Eye (tissue), 1 donor: ENCODE measurements at regions not wholly inside any gene's neighbourhood (a gene's known extent, or its start where the extent isn't known, plus 50 kb on each side); places are given as distances from the start of the nearest gene placed in this dataset.
"Not testable (repeated sequence)": the region's sequence is repeated elsewhere in the genome, so short reads cannot be mapped to it uniquely, and the experiment has no call there.

ENCODE experiments used
- DNase-seq: peaks from one replicate; pipeline ENCODE4 v3.0.0-alpha.2; 2015

GRCh38 chr10:34907743-34908430 is 92.8 kb upstream of the PARD3 start:
- no peak for DNase-seq

GRCh38 chr10:34906067-34906965 is 91.2 kb upstream of the PARD3 start:
- peak; percentile 90 for DNase-seq

GRCh38 chr10:34905200-34905927 is 90.3 kb upstream of the PARD3 start:
- peak; percentile 39 for DNase-seq

GRCh38 chr10:34904191-34904590 is 89.1 kb upstream of the PARD3 start:
- DNase-seq: no peak

- no peak for DNase-seq
Measured at GRCh38 chr10:34899161-34899560, 84.1 kb upstream of the PARD3 start.

- DNase-seq: no peak
Measured at GRCh38 chr10:34895977-34896376, 80.9 kb upstream of the PARD3 start.

GRCh38 chr10:34895046-34895445 is 80.0 kb upstream of the PARD3 start:
- not testable (repeated sequence) for DNase-seq

GRCh38 chr10:34892521-34892920 is 77.4 kb upstream of the PARD3 start:
- not testable (repeated sequence) for DNase-seq

- DNase-seq: no peak
Measured at GRCh38 chr10:34890939-34891338, 75.8 kb upstream of the PARD3 start.

GRCh38 chr10:34889004-34889869 is 74.1 kb upstream of the PARD3 start:
- no peak for DNase-seq

- no peak for DNase-seq
Measured at GRCh38 chr10:34886906-34887642, 72.0 kb upstream of the PARD3 start.

- peak; percentile 45 for DNase-seq
Measured at GRCh38 chr10:34885898-34886297, 70.8 kb upstream of the PARD3 start.

- DNase-seq: no peak
Measured at GRCh38 chr10:34885011-34885410, 69.9 kb upstream of the PARD3 start.

GRCh38 chr10:34884272-34884952 is 69.3 kb upstream of the PARD3 start:
- no peak for DNase-seq

GRCh38 chr10:34880817-34881216 is 65.7 kb upstream of the PARD3 start:
- no peak for DNase-seq

- not testable (repeated sequence) for DNase-seq
Measured at GRCh38 chr10:34878651-34879050, 63.6 kb upstream of the PARD3 start.

GRCh38 chr10:34875061-34875460 is 60.0 kb upstream of the PARD3 start:
- DNase-seq: no peak

- DNase-seq: no peak
Measured at GRCh38 chr10:34872820-34873219, 57.7 kb upstream of the PARD3 start.

GRCh38 chr10:34869135-34869836 is 54.2 kb upstream of the PARD3 start:
- no peak for DNase-seq

GRCh38 chr10:34868589-34868988 is 53.5 kb upstream of the PARD3 start:
- DNase-seq: no peak
